Smooth muscle cell (in vitro differentiated cells): ENCODE measurements at regions not wholly inside any gene's neighbourhood (a gene's known extent, or its start where the extent isn't known, plus 50 kb on each side); places are given as distances from the start of the nearest gene placed in this dataset.

Source experiments
- DNase-seq: peaks from one replicate; lab custom pipeline; 2025; ENCODE audit not compliant: unreplicated experiment; lab: John Stamatoyannopoulos, UW
- H2AFZ ChIP-seq: fragments of 200-600 bp; sonication (generic); 2 replicates; pipeline ENCODE4 v1.6.0; 2016; ENCODE audit warnings: antibody characterized with exemption, low read depth, mild to moderate bottlenecking
- H3F3A ChIP-seq: fragments of 200-600 bp; sonication (generic); 2 replicates; pipeline ENCODE4 v1.6.0; 2017; ENCODE audit warnings: antibody characterized with exemption, low read depth
- H3K27ac ChIP-seq: fragments of 200-600 bp; sonication (generic); 2 replicates; pipeline ENCODE4 v1.5.1; 2016; ENCODE audit warnings: low read depth, mild to moderate bottlenecking
- H3K27me3 ChIP-seq: fragments of 200-600 bp; sonication (generic); 2 replicates; pipeline ENCODE4 v1.6.1; 2016; ENCODE audit warnings: low read depth, mild to moderate bottlenecking
- H3K36me3 ChIP-seq: fragments of 200-600 bp; sonication (generic); 2 replicates; pipeline ENCODE4 v1.5.1; 2016; ENCODE audit warnings: low read depth
- H3K4me1 ChIP-seq: fragments of 200-600 bp; sonication (generic); 2 replicates; pipeline ENCODE4 v1.5.1; 2016; ENCODE audit warnings: low read depth
- H3K4me2 ChIP-seq: fragments of 200-600 bp; sonication (generic); 2 replicates; pipeline ENCODE4 v1.6.0; 2016; ENCODE audit warnings: mild to moderate bottlenecking
- H3K4me3 ChIP-seq: fragments of 200-600 bp; sonication (generic); 2 replicates; pipeline ENCODE4 v1.5.1; 2016; ENCODE audit warnings: mild to moderate bottlenecking
- H3K79me2 ChIP-seq: fragments of 200-600 bp; sonication (generic); 2 replicates; pipeline ENCODE4 v1.6.0; 2016; ENCODE audit warnings: low read depth, mild to moderate bottlenecking
- H3K9ac ChIP-seq: fragments of 200-600 bp; sonication (generic); 2 replicates; pipeline ENCODE4 v1.6.0; 2016; ENCODE audit warnings: low read depth
- H3K9me3 ChIP-seq: fragments of 200-600 bp; sonication (generic); replicated peaks from 2 replicates; pipeline ENCODE4 v1.5.1; 2016; ENCODE audit warnings: low read depth
- H4K20me1 ChIP-seq: fragments of 200-600 bp; sonication (generic); 2 replicates; pipeline ENCODE4 v1.6.0; 2016; ENCODE audit warnings: low read depth
- CTCF ChIP-seq: fragments of 200-600 bp; sonication (generic); IDR thresholded peaks from 2 replicates; pipeline ENCODE4 v1.5.1; 2017; ENCODE audit warnings: borderline replicate concordance, mild to moderate bottlenecking, antibody characterized with exemption; ENCODE audit not compliant: insufficient read depth, poor library complexity, severe bottlenecking
- WGBS: methylation state at CpG from one replicate; pipeline ENCODE4 v1.1.7; 2016; ENCODE audit warnings: low lambda C conversion rate; 5-methylcytosine and 5-hydroxymethylcytosine counted together

GRCh38 chr2:49248506-49248905 lies 94.2 kb upstream of the FSHR start:
- Histone ChIP-seq H3K27ac (peak overlapping the region; percentile 78), H4K20me1 (no peaks in the 10 kb centered on the region), H3K4me1 (peaks cover 3% of the 10 kb centered on the region), H3K36me3 (no peaks in the 10 kb centered on the region), H3K27me3 (no peaks in the 10 kb centered on the region), H3K79me2 (no peaks in the 10 kb centered on the region), H2AFZ (no peak overlapping the region), H3K4me3 (no peak overlapping the region), H3K9me3 (no peaks in the 10 kb centered on the region), H3K9ac (no peak overlapping the region), H3K4me2 (peak overlapping the region; percentile 50), H3F3A (peaks cover 5% of the 10 kb centered on the region)
- WGBS, result 27% methylated on average over 1 of the region's 1 CpG
- TF ChIP-seq CTCF, result no peak
- no peak for DNase-seq

- no peak overlapping the region for H3K27ac ChIP-seq
- no peak overlapping the region for H3K9ac ChIP-seq
- no peak overlapping the region for H3K4me3 ChIP-seq
- no peak overlapping the region for H3K4me2 ChIP-seq
- peak overlapping the region; percentile 11 for H2AFZ ChIP-seq
- no peak for TF ChIP-seq CTCF
- no peaks in the 10 kb centered on the region for H3K27me3 ChIP-seq
- no peaks in the 10 kb centered on the region for H3F3A ChIP-seq
- H4K20me1 ChIP-seq, result no peaks in the 10 kb centered on the region
- no peaks in the 10 kb centered on the region for H3K79me2 ChIP-seq
- H3K36me3 ChIP-seq, result no peaks in the 10 kb centered on the region
- DNase-seq, result no peak
- H3K9me3 ChIP-seq, result no peaks in the 10 kb centered on the region
- peaks cover 3% of the 10 kb centered on the region for H3K4me1 ChIP-seq
These were observed 87.7 kb upstream of the FSHR start for GRCh38 chr2:49241991-49242390.

- H3K9me3 ChIP-seq, result no peaks in the 10 kb centered on the region
- peak overlapping the region; percentile 11 for H2AFZ ChIP-seq
- no peaks in the 10 kb centered on the region for H3K27me3 ChIP-seq
- no peak overlapping the region for H3K4me2 ChIP-seq
- no peaks in the 10 kb centered on the region for H3K79me2 ChIP-seq
- H3F3A ChIP-seq, result no peaks in the 10 kb centered on the region
- H3K9ac ChIP-seq, result no peak overlapping the region
- no peaks in the 10 kb centered on the region for H4K20me1 ChIP-seq
- peaks cover 3% of the 10 kb centered on the region for H3K4me1 ChIP-seq
- no peak overlapping the region for H3K4me3 ChIP-seq
- H3K36me3 ChIP-seq, result no peaks in the 10 kb centered on the region
- H3K27ac ChIP-seq, result no peak overlapping the region
- no peak for DNase-seq
- TF ChIP-seq CTCF, result no peak
These were observed 87.2 kb upstream of the FSHR start for GRCh38 chr2:49241501-49241900.

GRCh38 chr2:49240608-49241007 lies 86.3 kb upstream of the FSHR start:
- no peak for DNase-seq
- H3K4me3 ChIP-seq, result no peak overlapping the region
- H3K4me1 ChIP-seq, result peaks cover 3% of the 10 kb centered on the region
- H3K36me3 ChIP-seq, result no peaks in the 10 kb centered on the region
- no peaks in the 10 kb centered on the region for H3K79me2 ChIP-seq
- no peak for TF ChIP-seq CTCF
- 46% methylated on average over 3 of the region's 3 CpGs for WGBS
- no peak overlapping the region for H2AFZ ChIP-seq
- no peak overlapping the region for H3K4me2 ChIP-seq
- H3F3A ChIP-seq, result no peaks in the 10 kb centered on the region
- no peaks in the 10 kb centered on the region for H3K27me3 ChIP-seq
- no peaks in the 10 kb centered on the region for H3K9me3 ChIP-seq
- H4K20me1 ChIP-seq, result no peaks in the 10 kb centered on the region
- no peak overlapping the region for H3K27ac ChIP-seq
- no peak overlapping the region for H3K9ac ChIP-seq
